ENCODE measurements at regions not wholly inside any gene's neighbourhood (a gene's known extent, or its start where the extent isn't known, plus 50 kb on each side); places are given as distances from the start of the nearest gene placed in this dataset.

GRCh38 chr11:112499153-112499880 lies 238.7 kb upstream of the PLET1 start:
- TF ChIP-seq CTCF (IDR thresholded peaks at IDR 0.05) = no peak
- no peaks in the 10 kb centered on the region for H3K4me1 Mint-ChIP-seq
- POLR2A ChIA-PET = no interaction called here
- peaks cover 5% of the 10 kb centered on the region for H3K27me3 Mint-ChIP-seq
- intact Hi-C loops (cut with micrococcal nuclease) = no loop called here
- H3K36me3 Mint-ChIP-seq (ENCODE audit: low read depth) = no peaks in the 10 kb centered on the region
- CTCF ChIA-PET = no interaction called here
- no peaks in the 10 kb centered on the region for H3K9me3 Mint-ChIP-seq
- H3K27ac Mint-ChIP-seq = no peak overlapping the region
- ATAC-seq (ENCODE audit: low read depth) (no peak), DNase-seq (no peak)
- H3K4me3 Mint-ChIP-seq = no peak overlapping the region

- CTCF ChIA-PET = no interaction called here
- Mint-ChIP-seq H3K4me1 (no peaks in the 10 kb centered on the region), H3K4me3 (no peak overlapping the region), H3K36me3 (ENCODE audit: low read depth) (no peaks in the 10 kb centered on the region), H3K27me3 (peaks cover 5% of the 10 kb centered on the region), H3K27ac (no peak overlapping the region), H3K9me3 (no peaks in the 10 kb centered on the region)
- POLR2A ChIA-PET = no interaction called here
- no peak for TF ChIP-seq CTCF (IDR thresholded peaks at IDR 0.05)
- ATAC-seq (ENCODE audit: low read depth) (no peak), DNase-seq (no peak)
- intact Hi-C loops (cut with micrococcal nuclease) = no loop called here
Measured at GRCh38 chr11:112499881-112500204, 239.2 kb upstream of the PLET1 start.

GRCh38 chr11:112503410-112503809 lies 242.8 kb upstream of the PLET1 start:
- Mint-ChIP-seq H3K9me3 (no peaks in the 10 kb centered on the region), H3K27ac (no peak overlapping the region), H3K4me3 (no peak overlapping the region), H3K4me1 (no peaks in the 10 kb centered on the region), H3K36me3 (ENCODE audit: low read depth) (no peaks in the 10 kb centered on the region), H3K27me3 (peaks cover 15% of the 10 kb centered on the region)
- intact Hi-C loops (cut with micrococcal nuclease) = no loop called here
- POLR2A ChIA-PET = no interaction called here
- CTCF ChIA-PET = no interaction called here
- no peak for TF ChIP-seq CTCF (IDR thresholded peaks at IDR 0.05)
- no peak for ATAC-seq (ENCODE audit: low read depth)
- no peak for DNase-seq

GRCh38 chr11:112504056-112504455 lies 243.4 kb upstream of the PLET1 start:
- POLR2A ChIA-PET = no interaction called here

GRCh38 chr11:112506852-112507251 lies 246.2 kb upstream of the PLET1 start:
- CTCF ChIA-PET = no interaction called here
- H3K27ac Mint-ChIP-seq = no peak overlapping the region
- intact Hi-C loops (cut with micrococcal nuclease) = no loop called here
- H3K4me1 Mint-ChIP-seq = no peaks in the 10 kb centered on the region
- ATAC-seq (ENCODE audit: low read depth) (no peak), DNase-seq (no peak)
- no peak overlapping the region for H3K4me3 Mint-ChIP-seq
- H3K27me3 Mint-ChIP-seq = peaks cover 17% of the 10 kb centered on the region
- H3K36me3 Mint-ChIP-seq (ENCODE audit: low read depth) = no peaks in the 10 kb centered on the region
- no peaks in the 10 kb centered on the region for H3K9me3 Mint-ChIP-seq
- POLR2A ChIA-PET = no interaction called here
- no peak for TF ChIP-seq CTCF (IDR thresholded peaks at IDR 0.05)

More at GRCh38 chr11:112504056-112504455, 243.4 kb upstream of the PLET1 start:
- ATAC-seq (ENCODE audit: low read depth) (no peak), DNase-seq (no peak)
- Mint-ChIP-seq H3K36me3 (ENCODE audit: low read depth) (no peaks in the 10 kb centered on the region), H3K9me3 (no peaks in the 10 kb centered on the region), H3K4me3 (no peak overlapping the region), H3K27ac (no peak overlapping the region), H3K4me1 (no peaks in the 10 kb centered on the region), H3K27me3 (peaks cover 17% of the 10 kb centered on the region)
- intact Hi-C loops (cut with micrococcal nuclease) = no loop called here
- CTCF ChIA-PET = no interaction called here
- TF ChIP-seq CTCF (IDR thresholded peaks at IDR 0.05) = no peak

All from activated B cell treated with CpG ODN at 0.5 μM for 24 hours (primary cell).